ENCODE measurements at regions not wholly inside any gene's neighbourhood (a gene's known extent, or its start where the extent isn't known, plus 50 kb on each side); places are given as distances from the start of the nearest gene placed in this dataset.

DNA sequence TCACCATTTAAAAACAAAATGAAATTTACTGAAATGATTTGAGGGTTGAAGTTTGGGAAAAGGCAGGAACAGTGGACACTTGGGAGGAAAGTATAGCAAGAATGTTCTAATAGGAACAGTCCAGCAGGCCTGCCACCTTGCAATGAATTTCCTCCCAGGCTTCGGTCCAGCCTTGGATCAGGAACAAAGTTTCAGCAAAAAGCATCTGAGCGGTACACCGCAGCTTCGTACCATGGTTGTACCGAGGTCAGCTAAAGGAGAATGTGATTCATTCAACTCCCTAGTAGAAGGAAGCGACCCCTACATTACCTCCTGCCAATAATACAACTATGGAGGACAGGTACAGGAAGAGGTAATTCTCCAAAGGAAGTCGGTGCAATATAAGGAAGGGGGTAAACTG, 111.4 kb downstream of the ENC1 start:
- TF ChIP-seq, protein P1, sequence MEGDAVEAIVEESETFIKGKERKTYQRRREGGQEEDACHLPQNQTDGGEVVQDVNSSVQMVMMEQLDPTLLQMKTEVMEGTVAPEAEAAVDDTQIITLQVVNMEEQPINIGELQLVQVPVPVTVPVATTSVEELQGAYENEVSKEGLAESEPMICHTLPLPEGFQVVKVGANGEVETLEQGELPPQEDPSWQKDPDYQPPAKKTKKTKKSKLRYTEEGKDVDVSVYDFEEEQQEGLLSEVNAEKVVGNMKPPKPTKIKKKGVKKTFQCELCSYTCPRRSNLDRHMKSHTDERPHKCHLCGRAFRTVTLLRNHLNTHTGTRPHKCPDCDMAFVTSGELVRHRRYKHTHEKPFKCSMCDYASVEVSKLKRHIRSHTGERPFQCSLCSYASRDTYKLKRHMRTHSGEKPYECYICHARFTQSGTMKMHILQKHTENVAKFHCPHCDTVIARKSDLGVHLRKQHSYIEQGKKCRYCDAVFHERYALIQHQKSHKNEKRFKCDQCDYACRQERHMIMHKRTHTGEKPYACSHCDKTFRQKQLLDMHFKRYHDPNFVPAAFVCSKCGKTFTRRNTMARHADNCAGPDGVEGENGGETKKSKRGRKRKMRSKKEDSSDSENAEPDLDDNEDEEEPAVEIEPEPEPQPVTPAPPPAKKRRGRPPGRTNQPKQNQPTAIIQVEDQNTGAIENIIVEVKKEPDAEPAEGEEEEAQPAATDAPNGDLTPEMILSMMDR (conservative IDR thresholded peaks at IDR 0.05; ENCODE audit: low read depth, low read length): no peak
- TF ChIP-seq EZH2 (IDR thresholded peaks at IDR 0.05; ENCODE audit: low read length, unreplicated experiment) (no peak), EZH2phosphoT487 (IDR thresholded peaks at IDR 0.05; ENCODE audit: borderline replicate concordance, low read length) (no peak)
